A549 (cell line): ENCODE measurements at regions not wholly inside any gene's neighbourhood (a gene's known extent, or its start where the extent isn't known, plus 50 kb on each side); places are given as distances from the start of the nearest gene placed in this dataset.

Experiments
- ATAC-seq, 2 experiments: fragments of 200-7000 bp in 1 of 2; fragments of >200 bp in 1 of 2; cut with Nextera tagmentation in 1 of 2; cut with Tn5 transposase in 1 of 2; 3 replicates each; pipeline versions ENCODE4 v1.8.0 to v1.9.1; 2018 to 2020; ENCODE audit warnings: mild to moderate bottlenecking in 1 of 2, moderate library complexity in 1 of 2
- CTCF ChIA-PET: fragments of 300-600 bp; sonication (Branson Sonifier 250); formaldehyde crosslinking; extraction: SDS; loops from one replicate; lab custom pipeline; 2021; ENCODE audit warnings: antibody characterized with exemption, inconsistent platforms; lab: Yijun Ruan, JAX
- POLR2A ChIA-PET: fragments of 350-600 bp; formaldehyde crosslinking; extraction: SDS; loops from one replicate; lab custom pipeline; 2021; ENCODE audit warnings: antibody characterized with exemption, inconsistent platforms; lab: Yijun Ruan, JAX
- DNase-seq, 2 experiments: peaks; one replicate each; pipeline versions ENCODE4 v3.0.0 to v3.0.0-alpha.2; 2011 to 2016; ENCODE audit warnings: low read depth in 1 of 2, low spot score in 1 of 2
- FAIRE-seq: peaks from 2 replicates; lab custom pipeline; 2011; peaks lifted over from hg19 to GRCh38; lab: Jason Lieb, UNC
- H3K27ac ChIP-seq, 2 experiments: fragments of >200 bp; sonication (Bioruptor Twin); formaldehyde crosslinking; 3 replicates each; pipeline ENCODE4 v1.5.1; 2016 to 2017
- H3K4me1 ChIP-seq: fragments of >200 bp; sonication (Bioruptor Twin); formaldehyde crosslinking; 3 replicates; pipeline ENCODE4 v1.6.1; 2016
- H3K4me2 ChIP-seq: fragments of >200 bp; sonication (Bioruptor Twin); formaldehyde crosslinking; 3 replicates; pipeline ENCODE4 v1.6.1; 2016
- H3K4me3 ChIP-seq: fragments of >200 bp; sonication (Bioruptor Twin); formaldehyde crosslinking; 3 replicates; pipeline ENCODE4 v1.5.1; 2016
- H3K9me3 ChIP-seq: fragments of >200 bp; sonication (Bioruptor Twin); formaldehyde crosslinking; 3 replicates; pipeline ENCODE4 v1.6.1; 2016
- CHD2 ChIP-seq: fragments of 150-350 bp; IDR thresholded peaks from 2 replicates; pipeline ENCODE4 v1.6.1; 2014; ENCODE audit warnings: low read length; ENCODE audit not compliant: partially characterized antibody
- CHD4 ChIP-seq: fragments of 200-600 bp; sonication (generic); IDR thresholded peaks from 2 replicates; pipeline ENCODE4 v1.6.1; 2016; ENCODE audit warnings: antibody characterized with exemption, mild to moderate bottlenecking, borderline replicate concordance
- EHF ChIP-seq: fragments of 250-450 bp; sonication (Bioruptor Pico); IDR thresholded peaks from 2 replicates; pipeline ENCODE4 v1.5.0; 2020; ENCODE audit warnings: mild to moderate bottlenecking
- EP300 ChIP-seq, 2 experiments: fragments of >200 bp; sonication (Bioruptor Twin); formaldehyde crosslinking; IDR thresholded peaks; 2 replicates in 1 of 2; 3 replicates in 1 of 2; pipeline ENCODE4 v1.6.1; 2016 to 2017
- FOXS1 ChIP-seq: fragments of 250-450 bp; sonication (Bioruptor Pico); IDR thresholded peaks from 2 replicates; pipeline ENCODE4 v1.5.0; 2020; ENCODE audit warnings: mild to moderate bottlenecking, moderate library complexity
- HEYL ChIP-seq: fragments of 250-450 bp; sonication (Bioruptor Pico); IDR thresholded peaks from 2 replicates; pipeline ENCODE4 v1.8.0; 2021; ENCODE audit warnings: mild to moderate bottlenecking, moderate library complexity
- HOXB13 ChIP-seq: fragments of 250-450 bp; sonication (Bioruptor Pico); IDR thresholded peaks from 2 replicates; pipeline ENCODE4 v1.5.0; 2020; ENCODE audit warnings: low read depth, mild to moderate bottlenecking, moderate library complexity
- MAFK ChIP-seq: fragments of 450-650 bp; IDR thresholded peaks from 2 replicates; pipeline ENCODE4 v1.6.1; 2014; ENCODE audit not compliant: partially characterized antibody
- MAX ChIP-seq: IDR thresholded peaks from 2 replicates; pipeline ENCODE4 v1.6.1; 2012
- MYC ChIP-seq: IDR thresholded peaks from 2 replicates; pipeline ENCODE4 v1.6.1; 2012; ENCODE audit warnings: mild to moderate bottlenecking, inconsistent platforms, low read length, improper control_type of control experiment, borderline replicate concordance
- NPAS2 ChIP-seq: fragments of 250-450 bp; sonication (Bioruptor Pico); IDR thresholded peaks from 2 replicates; pipeline ENCODE4 v1.8.0; 2022; ENCODE audit warnings: mild to moderate bottlenecking, moderate library complexity, borderline replicate concordance
- NR3C1 ChIP-seq: fragments of >200 bp; sonication (Bioruptor Twin); formaldehyde crosslinking; IDR thresholded peaks from 3 replicates; pipeline ENCODE4 v1.6.1; 2017
- PHF8 ChIP-seq: fragments of 200-600 bp; sonication (generic); IDR thresholded peaks from 2 replicates; pipeline ENCODE4 v1.6.1; 2016; ENCODE audit warnings: low read depth, mild to moderate bottlenecking, antibody characterized with exemption, moderate library complexity, borderline replicate concordance
- RCOR1 ChIP-seq: fragments of 150-350 bp; IDR thresholded peaks from 2 replicates; pipeline ENCODE4 v1.6.1; 2014; ENCODE audit warnings: antibody characterized with exemption, low read length, low read depth
- RFX5 ChIP-seq: fragments of 450-650 bp; IDR thresholded peaks from 2 replicates; pipeline ENCODE4 v1.7.1; 2014; ENCODE audit warnings: antibody characterized with exemption, mild to moderate bottlenecking, moderate library complexity
- RNF2 ChIP-seq: fragments of 200-600 bp; sonication (generic); IDR thresholded peaks from 2 replicates; pipeline ENCODE4 v1.6.1; 2016; ENCODE audit warnings: low read depth, mild to moderate bottlenecking, antibody characterized with exemption, moderate library complexity, borderline replicate concordance
- SREBF2 ChIP-seq: fragments of 450-650 bp; IDR thresholded peaks from 2 replicates; pipeline ENCODE4 v1.6.1; 2014; ENCODE audit warnings: mild to moderate bottlenecking, moderate library complexity
- TFCP2L1 ChIP-seq: fragments of 250-450 bp; sonication (Bioruptor Pico); IDR thresholded peaks from 2 replicates; pipeline ENCODE4 v1.5.0; 2021; ENCODE audit warnings: mild to moderate bottlenecking
- USF2 ChIP-seq: fragments of 450-650 bp; IDR thresholded peaks from 2 replicates; pipeline ENCODE4 v1.6.1; 2014; ENCODE audit warnings: antibody characterized with exemption
- WGBS: methylation state at CpG from one replicate; pipeline ENCODE4 v1.1.6; 2017; ENCODE audit errors: missing lambda C conversion rate; 5-methylcytosine and 5-hydroxymethylcytosine counted together
- TF ChIP-seq, protein P1 (sequence below): fragments of >200 bp; sonication (Bioruptor Twin); formaldehyde crosslinking; IDR thresholded peaks from 2 replicates; pipeline ENCODE4 v1.6.1; 2016
- TF ChIP-seq, protein P2 (sequence below): fragments of 150-350 bp; IDR thresholded peaks from 2 replicates; pipeline ENCODE4 v1.6.1; 2014; ENCODE audit warnings: low read depth, mild to moderate bottlenecking, low read length

DNA sequence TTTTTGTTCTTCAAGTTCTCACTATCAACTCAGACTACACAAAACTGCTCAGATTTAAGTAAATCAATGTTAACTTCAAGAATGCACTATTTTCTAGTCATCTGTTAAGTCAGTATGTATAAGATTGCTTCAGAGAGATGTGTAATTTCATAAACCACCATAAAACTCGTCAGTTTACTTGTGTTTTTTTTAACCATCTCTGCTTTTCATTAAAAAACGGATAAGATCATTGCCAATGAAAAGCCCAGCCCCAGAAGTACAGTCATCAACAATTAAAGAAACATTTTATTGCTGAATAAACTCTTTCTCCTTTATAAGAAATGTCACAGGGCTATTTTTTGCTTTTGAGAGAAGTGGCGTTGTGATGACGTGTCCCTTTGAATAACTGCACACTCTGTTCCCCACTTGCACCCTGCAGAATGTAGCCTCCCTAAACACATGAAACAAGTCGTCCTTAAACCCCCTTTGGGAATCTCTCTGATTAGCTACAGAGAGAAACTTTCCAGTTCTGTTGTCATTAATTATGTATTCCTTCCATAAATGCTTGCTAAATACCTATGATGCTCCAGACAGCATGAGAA is 202.7 kb upstream of the FOXD3 start:
- CTCF ChIA-PET: no interaction called here

DNA sequence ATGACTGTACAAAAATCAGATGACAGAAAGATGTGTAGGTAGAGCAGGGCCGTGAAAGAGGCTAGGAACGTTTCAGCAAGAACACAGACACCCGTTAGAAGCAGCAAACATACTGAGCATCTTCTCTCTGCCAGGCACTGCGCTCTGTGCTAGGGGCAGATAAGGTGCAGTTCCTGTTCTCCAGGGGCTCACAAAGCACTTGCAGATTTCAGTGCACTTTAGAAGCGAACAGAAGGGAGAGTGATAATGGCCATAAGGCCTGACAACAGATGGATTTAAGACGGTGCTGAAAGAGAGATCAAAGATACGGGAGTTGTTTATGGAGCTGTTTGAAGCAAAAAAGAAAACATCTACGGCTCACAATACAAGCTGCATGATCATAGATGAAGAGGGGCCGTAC is 200.3 kb upstream of the FOXD3 start:
- no peak overlapping the region for H3K27ac ChIP-seq
- no peak overlapping the region for H3K4me3 ChIP-seq
- H3K9me3 ChIP-seq: no peaks in the 10 kb centered on the region
- ATAC-seq: no peak
- POLR2A ChIA-PET: no interaction called here
- no peak overlapping the region for H3K4me2 ChIP-seq
- TF ChIP-seq CHD2: no peak
- no peak for TF ChIP-seq EP300 (IDR thresholded peaks at IDR 0.05)
- no peak for TF ChIP-seq MYC
- no peak for TF ChIP-seq NPAS2 (CRISPR knock-in tag)
- TF ChIP-seq, all 56 proteins: peak for 0
- CTCF ChIA-PET: no interaction called here
- WGBS: 49% methylated on average over 9 of the region's 9 CpGs
- FAIRE-seq: no peak
- H3K4me1 ChIP-seq: no peaks in the 10 kb centered on the region
- no peak for DNase-seq

More for the DNA sequence above, 202.7 kb upstream of the FOXD3 start:
- 17% methylated on average over 5 of the region's 5 CpGs for WGBS
- DNase-seq: no peak
- Histone ChIP-seq H3K4me2 (no peak overlapping the region), H3K27ac (no peak overlapping the region), H3K4me1 (no peaks in the 10 kb centered on the region), H3K4me3 (no peak overlapping the region), H3K9me3 (no peaks in the 10 kb centered on the region)
- TF ChIP-seq PHF8 (no peak), RCOR1 (no peak), SREBF2 (no peak), MAX (no peak), FOXS1 (no peak), CHD2 (no peak), MAFK (no peak), RNF2 (no peak), MYC (no peak)
- FAIRE-seq: no peak
- POLR2A ChIA-PET: no interaction called here
- no peak for ATAC-seq

GRCh38 chr1:63124666-63125191 is 197.6 kb upstream of the FOXD3 start:
- ATAC-seq (no peak), FAIRE-seq (no peak), DNase-seq (no peak)
- POLR2A ChIA-PET: no interaction called here
- 56% methylated on average over 3 of the region's 3 CpGs for WGBS
- Histone ChIP-seq H3K9me3 (no peaks in the 10 kb centered on the region), H3K27ac (no peak overlapping the region), H3K4me3 (no peak overlapping the region), H3K4me2 (no peak overlapping the region), H3K4me1 (no peaks in the 10 kb centered on the region)
- no peak for TF ChIP-seq NR3C1
- TF ChIP-seq, protein P1, sequence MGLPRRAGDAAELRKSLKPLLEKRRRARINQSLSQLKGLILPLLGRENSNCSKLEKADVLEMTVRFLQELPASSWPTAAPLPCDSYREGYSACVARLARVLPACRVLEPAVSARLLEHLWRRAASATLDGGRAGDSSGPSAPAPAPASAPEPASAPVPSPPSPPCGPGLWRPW: no peak
- no peak for TF ChIP-seq HOXB13 (CRISPR knock-in tag)
- TF ChIP-seq EHF (CRISPR knock-in tag): no peak
- TF ChIP-seq RFX5: no peak
- TF ChIP-seq USF2: no peak
- TF ChIP-seq TFCP2L1 (CRISPR knock-in tag): no peak
- no peak for TF ChIP-seq HEYL (CRISPR knock-in tag)
- no peak for TF ChIP-seq CHD4
- TF ChIP-seq, protein P2, sequence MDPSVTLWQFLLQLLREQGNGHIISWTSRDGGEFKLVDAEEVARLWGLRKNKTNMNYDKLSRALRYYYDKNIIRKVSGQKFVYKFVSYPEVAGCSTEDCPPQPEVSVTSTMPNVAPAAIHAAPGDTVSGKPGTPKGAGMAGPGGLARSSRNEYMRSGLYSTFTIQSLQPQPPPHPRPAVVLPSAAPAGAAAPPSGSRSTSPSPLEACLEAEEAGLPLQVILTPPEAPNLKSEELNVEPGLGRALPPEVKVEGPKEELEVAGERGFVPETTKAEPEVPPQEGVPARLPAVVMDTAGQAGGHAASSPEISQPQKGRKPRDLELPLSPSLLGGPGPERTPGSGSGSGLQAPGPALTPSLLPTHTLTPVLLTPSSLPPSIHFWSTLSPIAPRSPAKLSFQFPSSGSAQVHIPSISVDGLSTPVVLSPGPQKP: no peak
- TF ChIP-seq, all 56 proteins: peak for 0
- CTCF ChIA-PET: no interaction called here
